Gastroesophageal sphincter (tissue), 3 donors: ENCODE measurements at regions not wholly inside any gene's neighbourhood (a gene's known extent, or its start where the extent isn't known, plus 50 kb on each side); places are given as distances from the start of the nearest gene placed in this dataset.
"Not testable (repeated sequence)": the region's sequence is repeated elsewhere in the genome, so short reads cannot be mapped to it uniquely, and the experiment has no call there.

Experiments used
- CTCF ChIP-seq, 4 experiments: fragments of 200-600 bp in 2 of 4; fragments of 450-650 bp in 2 of 4; sonication (generic) in 1 of 4; IDR thresholded peaks; one replicate each; pipeline ENCODE4 v1.5.1; 2017 to 2019; ENCODE audit warnings: antibody characterized with exemption in 4 of 4, mild to moderate bottlenecking in 2 of 4, moderate library complexity in 2 of 4
- POLR2A ChIP-seq, 2 donors: fragments of 450-650 bp; IDR thresholded peaks; one replicate each; pipeline ENCODE4 v1.6.1; 2017; ENCODE audit warnings: antibody characterized with exemption in 2 of 2, mild to moderate bottlenecking in 2 of 2, moderate library complexity in 1 of 2
- POLR2AphosphoS5 ChIP-seq: sonication (generic); formaldehyde crosslinking; IDR thresholded peaks from one replicate; pipeline ENCODE4 v1.6.1; 2017; ENCODE audit warnings: antibody characterized with exemption

- TF ChIP-seq POLR2AphosphoS5; CTCF (IDR thresholded peaks at IDR 0.05); POLR2A (IDR thresholded peaks at IDR 0.05): not testable (repeated sequence)
Observed at GRCh38 chr13:70511861-70512417, 403.7 kb upstream of the KLHL1 start.
